DMS153 (cell line): ENCODE measurements at regions not wholly inside any gene's neighbourhood (a gene's known extent, or its start where the extent isn't known, plus 50 kb on each side); places are given as distances from the start of the nearest gene placed in this dataset.
A peak's percentile ranks its signal among the peaks of the same experiment; 100 is the strongest.
"Not testable (repeated sequence)": the region's sequence is repeated elsewhere in the genome, so short reads cannot be mapped to it uniquely, and the experiment has no call there.

ENCODE experiments used
- DNase-seq: peaks from one replicate; lab custom pipeline; 2025; lab: John Stamatoyannopoulos, UW

DNA sequence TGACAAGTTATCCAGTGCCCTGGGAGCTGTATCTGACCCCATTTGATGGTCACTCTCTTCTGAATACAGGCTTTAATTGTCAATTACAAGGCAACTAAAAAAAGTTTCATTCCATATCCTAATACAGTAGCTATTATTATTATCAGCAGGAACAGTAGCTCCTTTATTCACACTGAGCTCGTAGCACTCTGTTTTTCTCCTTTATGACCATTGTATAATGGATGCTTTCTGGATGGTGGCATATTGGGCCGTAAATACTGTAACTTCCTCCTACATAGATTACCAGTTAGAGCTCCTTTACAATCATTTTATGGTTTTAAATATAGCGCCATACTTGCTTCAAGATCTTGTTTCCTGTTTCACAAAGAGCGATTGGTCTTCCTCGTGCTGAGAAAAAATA lies 1040.3 kb downstream of the TSN start:
- peak; percentile 59 for DNase-seq

GRCh38 chr2:122799391-122799790 lies 1043.9 kb downstream of the TSN start:
- no peak for DNase-seq

- no peak for DNase-seq
Observed at GRCh38 chr2:122800781-122801180, 1045.3 kb downstream of the TSN start.

- no peak for DNase-seq
Observed at GRCh38 chr2:122804494-122804893, 1049.0 kb downstream of the TSN start.

DNA sequence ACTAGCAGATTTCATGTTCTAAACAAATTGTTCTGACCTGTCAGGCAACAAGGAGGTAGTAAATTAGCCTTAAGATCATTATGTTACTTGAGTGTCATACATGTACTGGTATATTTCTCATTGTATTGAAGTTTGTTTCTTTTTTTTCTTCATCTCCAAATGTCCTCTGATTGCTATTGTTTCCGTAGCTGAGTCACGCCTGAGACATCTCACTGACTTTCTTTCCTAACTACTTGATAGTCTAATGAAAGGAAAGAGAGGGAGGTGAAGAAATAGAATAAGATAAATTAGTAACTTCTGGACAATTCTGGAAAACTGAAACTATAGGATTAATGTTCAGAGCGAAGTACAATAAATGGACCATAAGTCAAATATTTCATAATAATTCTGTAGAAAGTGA lies 1049.9 kb downstream of the TSN start:
- no peak for DNase-seq

DNA sequence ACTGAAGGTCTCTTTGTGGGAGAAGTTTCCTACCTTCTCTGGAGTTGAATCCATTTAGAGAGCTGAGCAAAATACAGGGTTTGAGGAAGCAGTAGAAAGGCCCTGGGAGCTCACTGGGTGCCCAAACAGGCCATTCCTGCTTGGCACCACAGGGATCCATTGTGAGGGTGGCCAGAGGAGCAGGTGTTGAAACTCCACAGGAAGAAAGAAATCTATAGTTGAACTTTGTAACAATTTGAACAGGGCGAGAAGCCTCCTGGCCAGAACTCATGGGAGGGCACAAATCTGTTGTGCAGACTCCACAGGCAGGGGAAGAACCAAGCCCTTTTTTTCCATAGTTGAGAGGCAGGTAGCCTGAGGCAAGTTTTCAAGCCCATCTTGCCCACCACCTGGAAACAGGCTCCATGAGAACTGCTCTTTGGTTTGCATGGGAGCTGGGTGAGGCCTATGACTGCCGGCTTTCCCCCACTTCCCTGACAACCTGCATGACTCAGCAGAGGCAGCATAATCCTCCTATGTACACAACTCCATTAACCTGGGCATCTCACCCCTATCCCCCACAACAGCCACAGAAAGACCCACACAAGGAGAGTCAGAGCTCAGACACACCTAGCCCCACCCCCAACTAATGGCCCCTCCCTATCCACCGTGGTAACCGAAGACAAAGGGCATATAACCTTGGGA lies 1053.0 kb downstream of the TSN start:
- no peak for DNase-seq

DNA sequence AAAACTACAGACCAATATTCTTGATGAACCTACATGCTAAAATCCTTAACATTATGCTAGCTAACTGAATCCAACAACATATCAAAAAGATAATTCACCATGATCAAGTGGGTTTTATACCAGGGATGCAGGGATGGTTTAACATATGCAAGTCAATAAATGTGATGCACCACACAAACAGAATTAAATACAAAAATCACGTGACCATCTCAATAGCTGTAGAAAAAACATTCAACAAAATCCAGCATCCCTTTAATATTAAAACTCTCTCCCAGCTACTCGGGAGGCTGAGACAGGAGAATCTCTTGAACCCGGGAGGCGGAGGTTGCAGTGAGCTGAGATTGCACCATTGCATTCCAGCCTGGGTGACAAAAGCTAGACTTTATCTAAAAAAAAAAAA lies 1056.8 kb downstream of the TSN start:
- not testable (repeated sequence) for DNase-seq

DNA sequence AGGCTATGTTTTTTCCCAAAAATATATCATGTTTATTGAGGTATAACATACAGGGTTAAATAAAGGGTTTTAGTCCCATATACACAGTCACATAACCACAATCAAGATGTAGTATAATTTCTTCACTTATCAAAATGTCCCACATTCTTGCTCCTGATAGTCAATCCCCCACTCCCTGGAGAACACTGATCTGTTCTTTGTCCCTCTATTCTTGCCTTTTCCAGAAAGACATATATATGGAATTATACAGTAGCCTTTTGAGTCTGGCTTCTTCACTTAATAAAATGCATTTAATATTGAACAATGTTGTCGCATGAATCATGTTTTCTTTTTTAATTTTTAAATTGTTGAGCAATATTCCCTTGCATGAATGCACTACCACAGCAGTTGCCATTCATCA lies 1059.7 kb downstream of the TSN start:
- DNase-seq = no peak

- DNase-seq = no peak
Observed at GRCh38 chr2:122816803-122817202, 1061.4 kb downstream of the TSN start.

GRCh38 chr2:122822319-122822718 lies 1066.9 kb downstream of the TSN start:
- DNase-seq = no peak

- DNase-seq = no peak
Observed at GRCh38 chr2:122830157-122830556, 1074.7 kb downstream of the TSN start.

GRCh38 chr2:122831649-122832048 lies 1076.2 kb downstream of the TSN start:
- DNase-seq = peak; percentile 64

- DNase-seq = no peak
Observed at GRCh38 chr2:122843503-122843902, 1088.1 kb downstream of the TSN start.

- DNase-seq = no peak
Observed at GRCh38 chr2:122851161-122851560, 1095.7 kb downstream of the TSN start.

- no peak for DNase-seq
Observed at GRCh38 chr2:122851972-122852531, 1096.6 kb downstream of the TSN start.

DNA sequence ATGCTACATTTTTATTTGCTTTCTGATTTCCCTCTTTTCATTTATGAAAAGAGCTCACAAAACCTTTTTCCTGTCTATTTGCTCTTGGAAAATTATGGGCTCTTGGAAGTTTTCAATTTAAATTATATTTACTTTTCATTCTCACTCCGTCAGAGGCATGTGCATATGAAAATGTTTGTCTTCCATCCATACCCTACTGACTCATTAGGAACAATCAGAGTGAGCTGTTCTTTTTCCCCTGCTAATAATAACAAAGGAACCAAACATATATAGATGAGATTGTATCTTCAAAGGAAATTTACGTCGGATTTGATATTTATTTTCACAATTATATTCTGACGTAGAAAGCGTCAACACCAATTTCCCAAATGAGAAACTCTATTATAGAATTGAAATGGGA lies 1101.2 kb downstream of the TSN start:
- DNase-seq = no peak

- DNase-seq = no peak
Observed at GRCh38 chr2:122858075-122858702, 1102.7 kb downstream of the TSN start.

- DNase-seq = no peak
Observed at GRCh38 chr2:122858813-122859212, 1103.4 kb downstream of the TSN start.

GRCh38 chr2:122859260-122859659 lies 1103.8 kb downstream of the TSN start:
- no peak for DNase-seq

GRCh38 chr2:122863532-122863931 lies 1108.1 kb downstream of the TSN start:
- no peak for DNase-seq

DNA sequence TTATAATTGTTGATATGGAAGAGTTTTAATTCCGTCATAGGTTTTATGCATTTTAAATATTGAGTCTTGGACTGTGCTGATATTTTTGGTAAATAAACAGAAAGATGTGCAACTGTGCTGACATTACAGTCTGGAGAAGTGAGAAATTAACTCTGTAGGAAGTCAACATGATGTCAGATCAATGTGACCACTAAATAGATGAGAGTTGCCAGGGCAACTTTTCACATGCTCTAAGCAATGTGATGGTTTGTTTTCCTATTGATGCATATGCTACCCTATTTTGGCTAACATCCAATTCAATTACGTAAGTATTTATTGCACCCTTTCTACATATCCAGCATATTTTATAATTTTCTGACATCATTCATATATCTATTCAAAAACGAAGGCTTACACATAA lies 1109.3 kb downstream of the TSN start:
- DNase-seq = peak; percentile 36

DNA sequence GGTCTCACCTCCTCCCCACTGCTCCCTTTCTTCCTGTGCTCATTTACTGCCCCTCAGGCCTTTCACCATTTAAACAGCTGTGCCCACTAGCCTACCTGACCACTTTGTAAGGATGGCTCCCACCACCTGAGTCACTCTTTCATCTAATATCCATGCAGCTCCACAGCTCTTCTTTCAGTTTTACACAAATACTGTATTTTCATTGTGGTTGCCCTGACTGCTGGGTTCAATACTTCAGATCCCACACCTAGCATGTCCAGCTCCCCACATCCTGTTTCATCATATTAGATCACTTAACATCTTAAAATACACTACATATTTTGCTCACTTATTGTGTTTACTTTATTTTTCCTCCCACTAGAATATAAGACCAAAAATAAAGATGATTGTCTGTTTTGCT lies 1110.6 kb downstream of the TSN start:
- no peak for DNase-seq

DNA sequence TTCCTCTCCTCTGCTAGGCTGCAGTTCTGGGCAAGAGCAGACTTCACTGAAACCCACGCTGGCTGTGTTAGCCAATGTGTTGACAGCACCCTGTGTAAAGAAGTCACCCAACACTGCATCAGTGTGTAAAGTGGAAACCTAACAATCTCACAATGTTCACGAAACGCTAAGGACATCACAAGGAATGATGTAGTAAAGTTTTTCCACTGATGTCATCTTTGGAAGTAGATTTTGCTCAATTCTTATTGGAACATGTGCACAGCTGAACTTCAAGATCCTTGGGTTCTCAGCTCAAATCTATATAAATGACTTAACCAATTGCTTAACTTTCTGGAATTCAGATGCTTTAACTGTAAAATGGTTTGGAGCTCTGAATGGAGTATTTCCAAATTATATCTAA lies 1112.5 kb downstream of the TSN start:
- DNase-seq = no peak
